ENCODE measurements at regions not wholly inside any gene's neighbourhood (a gene's known extent, or its start where the extent isn't known, plus 50 kb on each side); places are given as distances from the start of the nearest gene placed in this dataset.

DNA sequence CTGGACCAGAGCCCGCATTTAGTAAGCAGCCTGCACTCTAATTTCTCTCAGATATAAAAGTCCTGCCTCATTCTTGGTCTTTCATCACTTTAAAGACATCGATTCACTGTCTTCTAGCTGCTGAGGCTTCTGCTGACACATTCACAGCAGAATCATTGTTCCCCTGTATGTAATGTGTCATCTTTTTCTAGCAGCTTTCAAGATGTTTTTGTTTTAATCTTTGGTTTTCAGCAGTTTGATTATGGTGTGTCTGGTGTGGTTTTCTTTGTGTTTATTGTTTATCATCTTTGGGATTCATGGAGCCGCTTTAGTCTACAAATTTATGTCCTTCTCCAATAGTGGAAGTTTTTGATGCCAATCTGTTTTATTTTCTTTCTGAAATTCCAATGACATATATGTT lies 157.3 kb upstream of the STMND1 start:
- TF ChIP-seq, protein P1, sequence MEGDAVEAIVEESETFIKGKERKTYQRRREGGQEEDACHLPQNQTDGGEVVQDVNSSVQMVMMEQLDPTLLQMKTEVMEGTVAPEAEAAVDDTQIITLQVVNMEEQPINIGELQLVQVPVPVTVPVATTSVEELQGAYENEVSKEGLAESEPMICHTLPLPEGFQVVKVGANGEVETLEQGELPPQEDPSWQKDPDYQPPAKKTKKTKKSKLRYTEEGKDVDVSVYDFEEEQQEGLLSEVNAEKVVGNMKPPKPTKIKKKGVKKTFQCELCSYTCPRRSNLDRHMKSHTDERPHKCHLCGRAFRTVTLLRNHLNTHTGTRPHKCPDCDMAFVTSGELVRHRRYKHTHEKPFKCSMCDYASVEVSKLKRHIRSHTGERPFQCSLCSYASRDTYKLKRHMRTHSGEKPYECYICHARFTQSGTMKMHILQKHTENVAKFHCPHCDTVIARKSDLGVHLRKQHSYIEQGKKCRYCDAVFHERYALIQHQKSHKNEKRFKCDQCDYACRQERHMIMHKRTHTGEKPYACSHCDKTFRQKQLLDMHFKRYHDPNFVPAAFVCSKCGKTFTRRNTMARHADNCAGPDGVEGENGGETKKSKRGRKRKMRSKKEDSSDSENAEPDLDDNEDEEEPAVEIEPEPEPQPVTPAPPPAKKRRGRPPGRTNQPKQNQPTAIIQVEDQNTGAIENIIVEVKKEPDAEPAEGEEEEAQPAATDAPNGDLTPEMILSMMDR (IDR thresholded peaks at IDR 0.05), result no peak
- no peak for TF ChIP-seq POLR2AphosphoS5 (IDR thresholded peaks at IDR 0.05)
